BLaER1 (cell line): ENCODE measurements at regions not wholly inside any gene's neighbourhood (a gene's known extent, or its start where the extent isn't known, plus 50 kb on each side); places are given as distances from the start of the nearest gene placed in this dataset.

Experiments
- H3K27ac ChIP-seq: shearing (Covaris generic); formaldehyde crosslinking; 2 replicates; pipeline ENCODE4 v1.8.1; 2022
- H3K27me3 ChIP-seq: shearing (Covaris generic); formaldehyde crosslinking; 2 replicates; pipeline ENCODE4 v1.8.1; 2022
- H3K36me3 ChIP-seq: shearing (Covaris generic); formaldehyde crosslinking; 2 replicates; pipeline ENCODE4 v1.8.1; 2022
- H3K4me1 ChIP-seq: shearing (Covaris generic); formaldehyde crosslinking; 2 replicates; pipeline ENCODE4 v1.8.1; 2022
- H3K4me2 ChIP-seq: shearing (Covaris generic); formaldehyde crosslinking; 2 replicates; pipeline ENCODE4 v1.8.1; 2022
- H3K4me3 ChIP-seq: shearing (Covaris generic); formaldehyde crosslinking; 2 replicates; pipeline ENCODE4 v1.8.1; 2022
- H3K9ac ChIP-seq: shearing (Covaris generic); formaldehyde crosslinking; 2 replicates; pipeline ENCODE4 v1.8.1; 2022
- H3K9me3 ChIP-seq: shearing (Covaris generic); formaldehyde crosslinking; 2 replicates; pipeline ENCODE4 v1.8.1; 2022
- H4K20me1 ChIP-seq: shearing (Covaris generic); formaldehyde crosslinking; 2 replicates; pipeline ENCODE4 v1.8.1; 2022
- Cebpa-rat ChIP-seq: shearing (Covaris generic); IDR thresholded peaks from 2 replicates; pipeline ENCODE4 v1.8.1; 2022

DNA sequence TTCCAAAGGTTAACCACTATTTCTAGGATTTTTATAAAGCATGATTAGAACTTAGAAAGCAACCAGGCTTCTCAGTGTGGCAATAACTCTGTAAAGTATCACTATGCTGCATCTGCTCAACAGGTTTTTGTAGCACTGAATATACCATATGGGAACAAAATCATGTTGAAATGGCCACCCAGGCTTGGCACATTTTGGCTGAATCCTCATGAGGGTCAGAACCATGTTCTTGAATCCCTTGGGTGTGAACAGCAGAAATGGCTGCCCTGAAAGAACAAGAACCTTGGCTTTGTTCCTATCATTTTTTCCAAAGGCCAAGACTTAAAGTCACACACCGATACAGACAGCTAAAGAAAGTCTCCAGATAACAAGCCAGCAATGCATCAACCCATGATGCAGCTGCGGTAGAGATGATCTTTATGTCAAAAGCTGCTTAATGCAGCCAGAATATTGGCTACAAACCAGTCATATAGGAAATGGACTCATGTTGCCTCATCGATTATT lies 283.0 kb upstream of the NOX3 start:
- Histone ChIP-seq H3K9me3 (no peaks in the 10 kb centered on the region), H3K9ac (no peak overlapping the region), H3K36me3 (no peaks in the 10 kb centered on the region), H3K27ac (no peak overlapping the region), H3K4me2 (no peak overlapping the region), H3K4me3 (no peak overlapping the region), H3K27me3 (no peaks in the 10 kb centered on the region), H4K20me1 (no peaks in the 10 kb centered on the region), H3K4me1 (no peaks in the 10 kb centered on the region)
- TF ChIP-seq Cebpa-rat, result no peak

GRCh38 chr6:155717374-155717773 lies 261.7 kb upstream of the NOX3 start:
- no peak overlapping the region for H3K9ac ChIP-seq
- no peak overlapping the region for H3K27ac ChIP-seq
- no peaks in the 10 kb centered on the region for H3K9me3 ChIP-seq
- no peaks in the 10 kb centered on the region for H3K36me3 ChIP-seq
- TF ChIP-seq Cebpa-rat, result no peak
- no peaks in the 10 kb centered on the region for H3K27me3 ChIP-seq
- no peak overlapping the region for H3K4me3 ChIP-seq
- H3K4me1 ChIP-seq, result no peaks in the 10 kb centered on the region
- H4K20me1 ChIP-seq, result no peaks in the 10 kb centered on the region
- H3K4me2 ChIP-seq, result no peak overlapping the region

GRCh38 chr6:155710704-155711103 lies 255.1 kb upstream of the NOX3 start:
- H4K20me1 ChIP-seq, result no peaks in the 10 kb centered on the region
- no peaks in the 10 kb centered on the region for H3K4me1 ChIP-seq
- no peaks in the 10 kb centered on the region for H3K9me3 ChIP-seq
- H3K27me3 ChIP-seq, result no peaks in the 10 kb centered on the region
- no peak for TF ChIP-seq Cebpa-rat
- no peaks in the 10 kb centered on the region for H3K36me3 ChIP-seq
- H3K9ac ChIP-seq, result no peak overlapping the region
- no peak overlapping the region for H3K4me2 ChIP-seq
- H3K27ac ChIP-seq, result no peak overlapping the region
- no peak overlapping the region for H3K4me3 ChIP-seq

GRCh38 chr6:155709262-155709661 lies 253.6 kb upstream of the NOX3 start:
- no peaks in the 10 kb centered on the region for H4K20me1 ChIP-seq
- H3K4me3 ChIP-seq, result no peak overlapping the region
- no peak for TF ChIP-seq Cebpa-rat
- no peak overlapping the region for H3K9ac ChIP-seq
- H3K9me3 ChIP-seq, result no peaks in the 10 kb centered on the region
- H3K27me3 ChIP-seq, result no peaks in the 10 kb centered on the region
- H3K4me1 ChIP-seq, result no peaks in the 10 kb centered on the region
- no peak overlapping the region for H3K4me2 ChIP-seq
- no peaks in the 10 kb centered on the region for H3K36me3 ChIP-seq
- no peak overlapping the region for H3K27ac ChIP-seq

GRCh38 chr6:155708100-155708499 lies 252.5 kb upstream of the NOX3 start:
- Histone ChIP-seq H4K20me1 (no peaks in the 10 kb centered on the region), H3K27me3 (no peaks in the 10 kb centered on the region), H3K9me3 (no peaks in the 10 kb centered on the region), H3K4me2 (no peak overlapping the region), H3K4me1 (no peaks in the 10 kb centered on the region), H3K36me3 (no peaks in the 10 kb centered on the region), H3K27ac (no peak overlapping the region), H3K9ac (no peak overlapping the region), H3K4me3 (no peak overlapping the region)
- TF ChIP-seq Cebpa-rat, result no peak

- Histone ChIP-seq H3K9me3 (no peaks in the 10 kb centered on the region), H3K9ac (no peak overlapping the region), H3K4me3 (no peak overlapping the region), H3K27me3 (no peaks in the 10 kb centered on the region), H3K4me1 (no peaks in the 10 kb centered on the region), H3K36me3 (no peaks in the 10 kb centered on the region), H4K20me1 (no peaks in the 10 kb centered on the region), H3K4me2 (no peak overlapping the region), H3K27ac (no peak overlapping the region)
- no peak for TF ChIP-seq Cebpa-rat
Observed at GRCh38 chr6:155706806-155707205, 251.2 kb upstream of the NOX3 start.

DNA sequence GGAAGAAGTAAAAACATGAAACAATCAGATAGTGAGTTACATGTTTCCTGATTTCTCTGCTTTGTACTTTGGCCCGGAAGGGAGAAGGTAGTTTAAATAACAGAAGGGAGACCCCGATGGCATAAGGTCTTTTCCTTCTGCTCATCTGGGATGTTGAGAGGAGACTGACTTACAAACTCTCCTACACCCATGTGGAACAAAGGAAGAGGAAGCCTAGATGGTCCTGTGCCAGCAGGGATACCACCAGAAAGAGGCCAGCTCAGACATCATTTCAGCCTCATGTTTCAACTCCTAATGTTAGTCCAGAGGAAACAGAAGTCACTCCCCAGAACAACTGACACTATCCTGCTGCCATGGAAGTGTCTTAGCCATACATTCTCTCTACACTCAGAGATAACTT lies 250.7 kb upstream of the NOX3 start:
- no peaks in the 10 kb centered on the region for H3K27me3 ChIP-seq
- H4K20me1 ChIP-seq, result no peaks in the 10 kb centered on the region
- H3K9ac ChIP-seq, result no peak overlapping the region
- TF ChIP-seq Cebpa-rat, result no peak
- H3K4me2 ChIP-seq, result no peak overlapping the region
- H3K4me3 ChIP-seq, result no peak overlapping the region
- H3K36me3 ChIP-seq, result no peaks in the 10 kb centered on the region
- no peaks in the 10 kb centered on the region for H3K4me1 ChIP-seq
- H3K27ac ChIP-seq, result no peak overlapping the region
- H3K9me3 ChIP-seq, result no peaks in the 10 kb centered on the region

DNA sequence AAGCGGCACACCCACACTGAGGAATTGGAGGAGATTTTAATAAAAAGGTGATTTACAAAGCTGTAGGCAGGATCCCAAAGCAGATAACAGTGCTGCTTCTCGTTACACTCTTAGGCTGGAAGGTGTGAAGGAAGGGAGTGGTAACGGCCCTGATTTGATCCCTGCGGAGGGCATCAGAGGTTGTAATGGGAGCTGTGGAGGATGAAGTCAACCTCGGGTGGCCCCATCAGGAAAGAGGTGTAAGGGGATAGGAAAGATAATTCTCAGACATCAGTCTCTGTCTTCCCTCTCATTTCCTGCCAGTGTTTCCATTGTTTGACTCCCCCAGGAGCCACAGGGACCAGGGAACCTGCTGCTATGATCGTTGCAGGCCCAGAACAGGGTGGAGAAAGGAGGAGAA lies 245.7 kb upstream of the NOX3 start:
- TF ChIP-seq Cebpa-rat, result no peak
- H4K20me1 ChIP-seq, result no peaks in the 10 kb centered on the region
- 0 out of 2 replicates have a peak, but pooled peaks cover 4% of the 10 kb centered on the region for H3K4me1 ChIP-seq
- H3K36me3 ChIP-seq, result no peaks in the 10 kb centered on the region
- no peak overlapping the region for H3K9ac ChIP-seq
- H3K27ac ChIP-seq, result no peak overlapping the region
- H3K27me3 ChIP-seq, result no peaks in the 10 kb centered on the region
- no peaks in the 10 kb centered on the region for H3K9me3 ChIP-seq
- no peak overlapping the region for H3K4me2 ChIP-seq
- no peak overlapping the region for H3K4me3 ChIP-seq

- no peak overlapping the region for H3K27ac ChIP-seq
- no peak overlapping the region for H3K4me2 ChIP-seq
Observed at GRCh38 chr6:155695495-155695894, 239.9 kb upstream of the NOX3 start.

GRCh38 chr6:155694419-155694790 lies 238.8 kb upstream of the NOX3 start:
- H3K27ac ChIP-seq, result no peak overlapping the region

More at GRCh38 chr6:155695495-155695894, 239.9 kb upstream of the NOX3 start:
- H3K9me3 ChIP-seq, result no peaks in the 10 kb centered on the region
- no peak overlapping the region for H3K9ac ChIP-seq
- H3K27me3 ChIP-seq, result no peaks in the 10 kb centered on the region
- TF ChIP-seq Cebpa-rat, result no peak
- H4K20me1 ChIP-seq, result no peaks in the 10 kb centered on the region
- peaks cover 11% of the 10 kb centered on the region for H3K4me1 ChIP-seq
- H3K36me3 ChIP-seq, result no peaks in the 10 kb centered on the region
- H3K4me3 ChIP-seq, result no peak overlapping the region

More at GRCh38 chr6:155694419-155694790, 238.8 kb upstream of the NOX3 start:
- Histone ChIP-seq H3K4me2 (no peak overlapping the region), H4K20me1 (no peaks in the 10 kb centered on the region), H3K4me3 (no peak overlapping the region), H3K27me3 (no peaks in the 10 kb centered on the region), H3K36me3 (no peaks in the 10 kb centered on the region), H3K4me1 (peaks cover 11% of the 10 kb centered on the region), H3K9me3 (no peaks in the 10 kb centered on the region), H3K9ac (no peak overlapping the region)
- TF ChIP-seq Cebpa-rat, result no peak
